GM21367 (cell line): ENCODE measurements at regions not wholly inside any gene's neighbourhood (a gene's known extent, or its start where the extent isn't known, plus 50 kb on each side); places are given as distances from the start of the nearest gene placed in this dataset.
"Not testable (repeated sequence)": the region's sequence is repeated elsewhere in the genome, so short reads cannot be mapped to it uniquely, and the experiment has no call there.

Source experiments
- ATAC-seq: cut with Tn5 transposase; IDR thresholded peaks from one replicate; pipeline ENCODE4 v1.9.1; 2021; ENCODE audit not compliant: unreplicated experiment

GRCh38 chrX:73963682-73964081 is 111.2 kb upstream of the XIST start:
- no peak for ATAC-seq

- no peak for ATAC-seq
These were observed 110.4 kb upstream of the XIST start for GRCh38 chrX:73962948-73963347.

GRCh38 chrX:73961867-73962266 is 109.4 kb upstream of the XIST start:
- ATAC-seq = not testable (repeated sequence)

- ATAC-seq = no peak
These were observed 92.0 kb upstream of the XIST start for GRCh38 chrX:73944563-73944908.

- peak; percentile 99 for ATAC-seq
These were observed 91.4 kb upstream of the XIST start for GRCh38 chrX:73943693-73944562.

GRCh38 chrX:73940893-73941470 is 88.5 kb upstream of the XIST start:
- no peak for ATAC-seq

- ATAC-seq = not testable (repeated sequence)
These were observed 85.3 kb upstream of the XIST start for GRCh38 chrX:73937843-73938242.

- ATAC-seq = no peak
These were observed 80.0 kb upstream of the XIST start for GRCh38 chrX:73932522-73932921.

GRCh38 chrX:73930300-73930699 is 77.8 kb upstream of the XIST start:
- no peak for ATAC-seq

GRCh38 chrX:73922856-73923455 is 70.4 kb upstream of the XIST start:
- ATAC-seq = no peak

- ATAC-seq = no peak
These were observed 64.6 kb upstream of the XIST start for GRCh38 chrX:73916931-73917667.

GRCh38 chrX:73916489-73916888 is 64.0 kb upstream of the XIST start:
- ATAC-seq = no peak

- not testable (repeated sequence) for ATAC-seq
These were observed 62.3 kb upstream of the XIST start for GRCh38 chrX:73914792-73915191.

GRCh38 chrX:73913580-73913979 is 61.1 kb upstream of the XIST start:
- ATAC-seq = no peak

- not testable (repeated sequence) for ATAC-seq
These were observed 59.4 kb upstream of the XIST start for GRCh38 chrX:73911946-73912345.

GRCh38 chrX:73905749-73906374 is 53.3 kb upstream of the XIST start:
- ATAC-seq = not testable (repeated sequence)

- ATAC-seq = no peak
These were observed 51.4 kb upstream of the XIST start for GRCh38 chrX:73903941-73904340.
